ENCODE measurements at regions not wholly inside any gene's neighbourhood (a gene's known extent, or its start where the extent isn't known, plus 50 kb on each side); places are given as distances from the start of the nearest gene placed in this dataset.

GRCh38 chr2:65729246-65729645 is 296.8 kb upstream of the SPRED2 start:
- Histone ChIP-seq H3K27me3 (ENCODE audit: low read depth) (peaks cover 20% of the 10 kb centered on the region), H3K4me3 (no peak overlapping the region), H3K27ac (replicated peaks) (no peak overlapping the region), H3K9me3 (replicated peaks) (peaks cover 6% of the 10 kb centered on the region), H3K36me3 (no peaks in the 10 kb centered on the region), H3K4me1 (no peaks in the 10 kb centered on the region)
- DNase-seq: no peak
- intact Hi-C loops (cut with micrococcal nuclease): no loop called here
- TF ChIP-seq, protein P1, sequence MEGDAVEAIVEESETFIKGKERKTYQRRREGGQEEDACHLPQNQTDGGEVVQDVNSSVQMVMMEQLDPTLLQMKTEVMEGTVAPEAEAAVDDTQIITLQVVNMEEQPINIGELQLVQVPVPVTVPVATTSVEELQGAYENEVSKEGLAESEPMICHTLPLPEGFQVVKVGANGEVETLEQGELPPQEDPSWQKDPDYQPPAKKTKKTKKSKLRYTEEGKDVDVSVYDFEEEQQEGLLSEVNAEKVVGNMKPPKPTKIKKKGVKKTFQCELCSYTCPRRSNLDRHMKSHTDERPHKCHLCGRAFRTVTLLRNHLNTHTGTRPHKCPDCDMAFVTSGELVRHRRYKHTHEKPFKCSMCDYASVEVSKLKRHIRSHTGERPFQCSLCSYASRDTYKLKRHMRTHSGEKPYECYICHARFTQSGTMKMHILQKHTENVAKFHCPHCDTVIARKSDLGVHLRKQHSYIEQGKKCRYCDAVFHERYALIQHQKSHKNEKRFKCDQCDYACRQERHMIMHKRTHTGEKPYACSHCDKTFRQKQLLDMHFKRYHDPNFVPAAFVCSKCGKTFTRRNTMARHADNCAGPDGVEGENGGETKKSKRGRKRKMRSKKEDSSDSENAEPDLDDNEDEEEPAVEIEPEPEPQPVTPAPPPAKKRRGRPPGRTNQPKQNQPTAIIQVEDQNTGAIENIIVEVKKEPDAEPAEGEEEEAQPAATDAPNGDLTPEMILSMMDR (IDR thresholded peaks at IDR 0.05; ENCODE audit: borderline replicate concordance): no peak

GRCh38 chr2:65728477-65729180 is 296.2 kb upstream of the SPRED2 start:
- intact Hi-C loops (cut with micrococcal nuclease): no loop called here
- no peak overlapping the region for H3K4me3 ChIP-seq
- no peak overlapping the region for H3K27ac ChIP-seq (replicated peaks)
- peaks cover 6% of the 10 kb centered on the region for H3K9me3 ChIP-seq (replicated peaks)
- DNase-seq: no peak
- TF ChIP-seq, protein P1 (IDR thresholded peaks at IDR 0.05; ENCODE audit: borderline replicate concordance): no peak
- no peaks in the 10 kb centered on the region for H3K4me1 ChIP-seq
- H3K27me3 ChIP-seq (ENCODE audit: low read depth): peaks cover 21% of the 10 kb centered on the region
- no peaks in the 10 kb centered on the region for H3K36me3 ChIP-seq

DNA sequence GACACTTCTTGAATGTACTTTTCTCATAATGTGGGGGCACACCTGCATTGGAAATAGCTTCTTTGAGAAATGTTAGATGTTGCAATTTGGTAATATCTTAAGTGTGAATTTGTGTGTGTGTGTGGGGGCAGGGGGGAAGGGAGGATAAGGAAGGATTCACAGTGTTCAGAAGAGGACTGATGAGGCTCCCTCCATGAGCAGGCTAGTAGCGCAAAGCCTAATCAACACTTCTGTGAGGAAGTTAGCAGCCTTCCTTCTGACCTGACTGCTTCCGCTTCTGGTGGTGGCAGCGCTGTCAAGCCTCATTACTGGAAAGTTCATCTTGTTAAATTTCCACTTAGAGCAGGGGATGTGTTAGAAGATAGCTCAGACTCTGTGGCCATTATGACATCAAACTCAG is 295.4 kb upstream of the SPRED2 start:
- Histone ChIP-seq H3K4me3 (no peak overlapping the region), H3K27ac (replicated peaks) (no peak overlapping the region), H3K36me3 (no peaks in the 10 kb centered on the region), H3K4me1 (no peaks in the 10 kb centered on the region), H3K27me3 (ENCODE audit: low read depth) (peaks cover 19% of the 10 kb centered on the region), H3K9me3 (replicated peaks) (peaks cover 6% of the 10 kb centered on the region)
- TF ChIP-seq, protein P1 (IDR thresholded peaks at IDR 0.05; ENCODE audit: borderline replicate concordance): no peak
- intact Hi-C loops (cut with micrococcal nuclease): no loop called here
- no peak for DNase-seq

DNA sequence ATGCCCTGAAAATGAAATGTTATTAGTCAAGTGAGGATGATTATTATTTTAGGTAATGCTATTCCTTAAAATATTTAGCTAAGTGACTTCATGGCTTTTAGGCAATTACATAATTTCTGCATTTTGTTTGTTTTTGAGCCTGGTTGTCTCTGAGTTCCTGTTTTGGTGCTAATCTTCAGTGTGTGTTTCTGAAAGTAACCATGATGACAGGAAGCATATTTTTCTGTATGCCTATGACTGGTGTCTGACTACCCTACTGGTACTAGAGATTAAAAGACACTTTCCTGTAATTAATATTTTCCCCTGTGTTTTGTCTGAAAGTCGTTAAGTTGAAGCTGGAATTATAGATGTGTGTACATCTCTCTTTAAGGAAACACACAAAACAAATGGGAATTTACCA is 295.0 kb upstream of the SPRED2 start:
- Histone ChIP-seq H3K27ac (replicated peaks) (no peak overlapping the region), H3K27me3 (ENCODE audit: low read depth) (peaks cover 14% of the 10 kb centered on the region), H3K4me3 (no peak overlapping the region), H3K4me1 (no peaks in the 10 kb centered on the region), H3K36me3 (no peaks in the 10 kb centered on the region), H3K9me3 (replicated peaks) (peaks cover 6% of the 10 kb centered on the region)
- intact Hi-C loops (cut with micrococcal nuclease): no loop called here
- no peak for DNase-seq
- TF ChIP-seq, protein P1 (IDR thresholded peaks at IDR 0.05; ENCODE audit: borderline replicate concordance): no peak

GRCh38 chr2:65724752-65725151 is 292.4 kb upstream of the SPRED2 start:
- intact Hi-C loops (cut with micrococcal nuclease): no loop called here
- Histone ChIP-seq H3K9me3 (replicated peaks) (peaks cover 6% of the 10 kb centered on the region), H3K4me1 (no peaks in the 10 kb centered on the region), H3K4me3 (no peak overlapping the region), H3K27ac (replicated peaks) (no peak overlapping the region), H3K36me3 (no peaks in the 10 kb centered on the region), H3K27me3 (ENCODE audit: low read depth) (peaks cover 11% of the 10 kb centered on the region)
- DNase-seq: no peak
- TF ChIP-seq, protein P1 (IDR thresholded peaks at IDR 0.05; ENCODE audit: borderline replicate concordance): no peak
